SK-N-SH (cell line): ENCODE measurements at regions not wholly inside any gene's neighbourhood (a gene's known extent, or its start where the extent isn't known, plus 50 kb on each side); places are given as distances from the start of the nearest gene placed in this dataset.

Experiments used
- TAF1 ChIP-seq: IDR thresholded peaks from 2 replicates; pipeline ENCODE4 v1.6.1; 2012; ENCODE audit warnings: low read depth, mild to moderate bottlenecking, low read length, moderate library complexity, borderline replicate concordance
- TF ChIP-seq, protein P1 (sequence below): fragments of 200-600 bp; sonication (generic); IDR thresholded peaks from 2 replicates; pipeline ENCODE4 v1.6.1; 2017; ENCODE audit warnings: antibody characterized with exemption, mild to moderate bottlenecking, moderate library complexity

DNA sequence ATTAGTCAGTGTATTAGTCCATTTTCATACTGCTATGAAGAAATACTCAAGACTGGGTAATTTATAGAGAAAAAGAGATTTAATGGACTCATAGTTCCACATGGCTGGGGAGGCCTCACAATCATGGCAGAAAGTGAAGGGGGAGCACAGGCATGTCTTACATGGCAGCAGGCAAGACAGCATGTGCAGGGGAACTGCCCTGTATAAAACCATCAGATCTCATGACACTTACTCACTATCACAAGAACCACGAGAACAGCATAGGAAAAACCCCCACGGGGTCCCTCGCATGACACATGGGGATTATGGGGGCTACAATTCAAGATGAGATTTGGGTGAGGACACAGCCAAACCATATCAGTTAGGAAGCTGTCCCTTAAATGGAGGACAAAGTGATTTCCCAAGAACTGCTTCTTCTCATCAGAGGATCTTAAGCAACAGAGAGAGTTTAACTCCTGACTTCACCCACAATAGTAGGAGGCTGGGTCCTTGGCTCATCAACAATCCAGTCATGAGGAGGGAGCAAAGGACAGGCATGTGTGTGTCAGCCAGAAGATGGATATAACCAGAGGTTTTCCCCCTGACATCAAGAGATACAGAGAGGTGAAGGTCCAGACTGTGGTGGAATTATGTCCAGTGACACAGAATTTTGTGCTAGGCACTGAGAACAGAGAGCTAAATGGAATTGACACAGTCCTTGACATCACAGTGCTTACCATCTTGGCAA, 203.8 kb upstream of the SH3BP4 start:
- TF ChIP-seq, protein P1, sequence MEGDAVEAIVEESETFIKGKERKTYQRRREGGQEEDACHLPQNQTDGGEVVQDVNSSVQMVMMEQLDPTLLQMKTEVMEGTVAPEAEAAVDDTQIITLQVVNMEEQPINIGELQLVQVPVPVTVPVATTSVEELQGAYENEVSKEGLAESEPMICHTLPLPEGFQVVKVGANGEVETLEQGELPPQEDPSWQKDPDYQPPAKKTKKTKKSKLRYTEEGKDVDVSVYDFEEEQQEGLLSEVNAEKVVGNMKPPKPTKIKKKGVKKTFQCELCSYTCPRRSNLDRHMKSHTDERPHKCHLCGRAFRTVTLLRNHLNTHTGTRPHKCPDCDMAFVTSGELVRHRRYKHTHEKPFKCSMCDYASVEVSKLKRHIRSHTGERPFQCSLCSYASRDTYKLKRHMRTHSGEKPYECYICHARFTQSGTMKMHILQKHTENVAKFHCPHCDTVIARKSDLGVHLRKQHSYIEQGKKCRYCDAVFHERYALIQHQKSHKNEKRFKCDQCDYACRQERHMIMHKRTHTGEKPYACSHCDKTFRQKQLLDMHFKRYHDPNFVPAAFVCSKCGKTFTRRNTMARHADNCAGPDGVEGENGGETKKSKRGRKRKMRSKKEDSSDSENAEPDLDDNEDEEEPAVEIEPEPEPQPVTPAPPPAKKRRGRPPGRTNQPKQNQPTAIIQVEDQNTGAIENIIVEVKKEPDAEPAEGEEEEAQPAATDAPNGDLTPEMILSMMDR = no peak
- no peak for TF ChIP-seq TAF1
